GM12878 (cell line): ENCODE measurements at regions not wholly inside any gene's neighbourhood (a gene's known extent, or its start where the extent isn't known, plus 50 kb on each side); places are given as distances from the start of the nearest gene placed in this dataset.

Experiments
- ATF2 ChIP-seq: IDR thresholded peaks from 2 replicates; pipeline ENCODE4 v1.6.1; 2012; ENCODE audit warnings: low read length, inconsistent platforms
- BCLAF1 ChIP-seq: fragments of 450-650 bp; IDR thresholded peaks from 2 replicates; pipeline ENCODE4 v1.6.1; 2017; ENCODE audit warnings: antibody characterized with exemption, mild to moderate bottlenecking, moderate library complexity
- CTCF ChIP-seq, 3 experiments: IDR thresholded peaks in 2 of 3; conservative IDR thresholded peaks in 1 of 3; 2 replicates each; pipeline ENCODE4 v1.5.1; 2011; ENCODE audit warnings: low read depth in 3 of 3, low read length in 3 of 3, mild to moderate bottlenecking in 3 of 3, control low read depth in 2 of 3, moderate library complexity in 2 of 3, inconsistent platforms in 1 of 3, mixed read lengths in 1 of 3; ENCODE audit not compliant: control insufficient read depth in 2 of 3, insufficient read depth in 1 of 3; ENCODE audit errors: extremely low read depth in 1 of 3
- EP300 ChIP-seq, 2 experiments: fragments of 150-350 bp in 1 of 2; IDR thresholded peaks; 2 replicates each; pipeline ENCODE4 v1.6.1; 2011 to 2012; ENCODE audit warnings: low read depth in 2 of 2, low read length in 2 of 2, borderline replicate concordance in 1 of 2, improper control_type of control experiment in 1 of 2, inconsistent platforms in 1 of 2; ENCODE audit not compliant: control insufficient read depth in 1 of 2
- ETV6 ChIP-seq, 2 experiments: fragments of 450-650 bp in 1 of 2; IDR thresholded peaks in 1 of 2; conservative IDR thresholded peaks in 1 of 2; 2 replicates each; pipeline ENCODE4 v1.6.1; 2014; ENCODE audit warnings: antibody characterized with exemption in 1 of 2, borderline replicate concordance in 1 of 2, low read depth in 1 of 2, mild to moderate bottlenecking in 1 of 2, moderate library complexity in 1 of 2
- EZH2 ChIP-seq: IDR thresholded peaks from 2 replicates; pipeline ENCODE4 v1.6.1; 2012; ENCODE audit warnings: low read depth, mild to moderate bottlenecking, control low read depth, inconsistent platforms, low read length, borderline replicate concordance; ENCODE audit not compliant: control insufficient read depth
- HDAC2 ChIP-seq: fragments of 200-600 bp; sonication (generic); IDR thresholded peaks from 2 replicates; pipeline ENCODE4 v1.6.1; 2017
- MAX ChIP-seq: IDR thresholded peaks from 2 replicates; pipeline ENCODE4 v1.6.1; 2012; ENCODE audit warnings: low read depth, low read length, improper control_type of control experiment
- POLR2A ChIP-seq: IDR thresholded peaks from 2 replicates; pipeline ENCODE4 v1.6.1; 2011; ENCODE audit warnings: low read depth, mild to moderate bottlenecking, low read length
- SMC3 ChIP-seq: IDR thresholded peaks from 2 replicates; pipeline ENCODE4 v1.6.1; 2011; ENCODE audit warnings: low read length, improper control_type of control experiment, borderline replicate concordance
- STAT3 ChIP-seq: IDR thresholded peaks from 2 replicates; pipeline ENCODE4 v1.6.1; 2011; ENCODE audit warnings: low read depth, low read length, improper control_type of control experiment
- ZBED1 ChIP-seq: IDR thresholded peaks from 2 replicates; pipeline ENCODE4 v1.6.1; 2016; ENCODE audit warnings: borderline replicate concordance
- ZSCAN29 ChIP-seq: fragments of 450-650 bp; IDR thresholded peaks from 2 replicates; pipeline ENCODE4 v1.6.1; 2017; ENCODE audit warnings: mild to moderate bottlenecking, moderate library complexity

- no peak for TF ChIP-seq CTCF (IDR thresholded peaks at IDR 0.05 in 2 of 3, conservative IDR thresholded peaks at IDR 0.05 in 1 of 3; ENCODE audit: control insufficient read depth in 2 of 3, extremely low read depth in 1 of 3, insufficient read depth in 1 of 3, low read depth in 3 of 3, low read length in 3 of 3)
- TF ChIP-seq ATF2: no peak
- no peak for TF ChIP-seq POLR2A
- no peak for TF ChIP-seq ETV6 (conservative IDR thresholded peaks at IDR 0.05 in 1 of 2, IDR thresholded peaks at IDR 0.05 in 1 of 2; ENCODE audit: borderline replicate concordance in 1 of 2, low read depth in 1 of 2)
- TF ChIP-seq EP300 (IDR thresholded peaks at IDR 0.05; ENCODE audit: borderline replicate concordance in 1 of 2, control insufficient read depth in 1 of 2, low read depth in 2 of 2, low read length in 2 of 2): no peak
- TF ChIP-seq MAX: no peak
- TF ChIP-seq STAT3: no peak
- no peak for TF ChIP-seq ZBED1
- TF ChIP-seq HDAC2: no peak
- no peak for TF ChIP-seq ZSCAN29
- no peak for TF ChIP-seq EZH2
- TF ChIP-seq BCLAF1: no peak
- TF ChIP-seq SMC3: no peak
Observed at GRCh38 chr5:39619168-39619818, 194.5 kb upstream of the DAB2 start.
